HepG2 (cell line): ENCODE measurements at regions not wholly inside any gene's neighbourhood (a gene's known extent, or its start where the extent isn't known, plus 50 kb on each side); places are given as distances from the start of the nearest gene placed in this dataset.

ENCODE experiments used
- ATAC-seq: fragments of 200-7000 bp; cut with Tn5 transposase; 3 replicates; pipeline ENCODE4 v1.9.1; 2020; ENCODE audit warnings: mild to moderate bottlenecking, moderate library complexity
- BruUV-seq: library from RNA; stranded (reverse); fragments of 400-500 nt; replicated peaks from 2 replicates; lab custom pipeline; 2021; lab: Mats Ljungman, UMichigan
- CTCF ChIA-PET: fragments of 300-600 bp; formaldehyde crosslinking; extraction: SDS; loops from one replicate; lab custom pipeline; 2021; ENCODE audit warnings: low total read pairs, inconsistent platforms, low intra/inter-chr PET ratio; lab: Yijun Ruan, JAX
- POLR2A ChIA-PET: fragments of 350-600 bp; sonication (Branson Sonifier 250); formaldehyde crosslinking; loops from one replicate; lab custom pipeline; 2020; ENCODE audit warnings: antibody characterized with exemption, inconsistent platforms; lab: Yijun Ruan, JAX
- DNase-seq: peaks from one replicate; pipeline ENCODE4 v3.0.0-alpha.2; 2015; ENCODE audit warnings: low spot score
- FAIRE-seq: peaks from 3 replicates; lab custom pipeline; 2011; peaks lifted over from hg19 to GRCh38; lab: Jason Lieb, UNC
- H2AFZ ChIP-seq: one replicate; pipeline ENCODE4 v1.6.1; 2011; ENCODE audit warnings: low read length, inconsistent platforms
- H3K27ac ChIP-seq: fragments of 300-600 bp; 3 replicates; pipeline ENCODE4 v1.8.0; 2011; ENCODE audit warnings: mixed run types, mild to moderate bottlenecking, mixed read lengths, low read length, inconsistent platforms; ENCODE audit not compliant: insufficient read depth; ENCODE audit errors: extremely low read length
- H3K27me3 ChIP-seq, 2 experiments: fragments of 200-600 bp in 1 of 2; 2 replicates in 1 of 2; 3 replicates in 1 of 2; pipeline versions ENCODE4 v1.6.0 to v1.8.0; 2011; ENCODE audit warnings: low read length in 2 of 2, mild to moderate bottlenecking in 2 of 2, moderate library complexity in 2 of 2, inconsistent platforms in 1 of 2; ENCODE audit not compliant: insufficient read depth in 2 of 2, control insufficient read depth in 1 of 2
- H3K36me3 ChIP-seq, 2 experiments: fragments of 200-600 bp in 1 of 2; replicated peaks in 1 of 2; 2 replicates in 1 of 2; 3 replicates in 1 of 2; pipeline versions ENCODE4 v1.5.1 to v1.8.0; 2011; ENCODE audit warnings: low read length in 2 of 2, inconsistent platforms in 1 of 2; ENCODE audit not compliant: insufficient read depth in 2 of 2, control insufficient read depth in 1 of 2
- H3K4me1 ChIP-seq: 2 replicates; pipeline ENCODE4 v1.5.1; 2012; ENCODE audit warnings: low read length, inconsistent platforms; ENCODE audit not compliant: insufficient read depth
- H3K4me2 ChIP-seq: 2 replicates; pipeline ENCODE4 v1.6.0; 2011; ENCODE audit warnings: low read depth, low read length, inconsistent platforms
- H3K4me3 ChIP-seq, 3 experiments: fragments of 200-600 bp in 1 of 3; sonication (generic), shearing (Covaris generic) in 1 of 3; replicated peaks in 1 of 3; 2 replicates each; pipeline ENCODE4 v1.5.1; 2011 to 2016; ENCODE audit warnings: low read length in 3 of 3, inconsistent platforms in 2 of 3, low read depth in 2 of 3, mild to moderate bottlenecking in 2 of 3, control low read depth in 1 of 3, mixed read lengths in 1 of 3; ENCODE audit not compliant: insufficient read depth in 1 of 3
- H3K79me2 ChIP-seq: one replicate; pipeline ENCODE4 v1.6.1; 2011; ENCODE audit warnings: low read length, inconsistent platforms; ENCODE audit not compliant: insufficient read depth
- H3K9ac ChIP-seq: 2 replicates; pipeline ENCODE4 v1.6.0; 2011; ENCODE audit warnings: mild to moderate bottlenecking, low read depth, low read length, inconsistent platforms; ENCODE audit not compliant: insufficient read depth
- H3K9me3 ChIP-seq: 2 replicates; pipeline ENCODE4 v1.5.1; 2012; ENCODE audit warnings: mild to moderate bottlenecking, low read length
- H4K20me1 ChIP-seq: 2 replicates; pipeline ENCODE4 v1.6.0; 2011; ENCODE audit warnings: inconsistent platforms, mild to moderate bottlenecking, low read length, moderate library complexity; ENCODE audit not compliant: insufficient read depth
- CEBPZ ChIP-seq: IDR thresholded peaks from 2 replicates; pipeline ENCODE4 v1.6.1; 2012; ENCODE audit warnings: low read length, improper control_type of control experiment
- KMT2A ChIP-seq: sonication (generic); formaldehyde crosslinking; IDR thresholded peaks from 2 replicates; pipeline ENCODE4 v1.4.0; 2020; ENCODE audit warnings: missing genetic modification reagents
- NR2F6 ChIP-seq, 2 experiments: IDR thresholded peaks; 2 replicates each; pipeline ENCODE4 v1.6.1; 2016; ENCODE audit warnings: antibody characterized with exemption in 1 of 2, mild to moderate bottlenecking in 1 of 2
- PRDM15 ChIP-seq: sonication (generic); formaldehyde crosslinking; IDR thresholded peaks from 2 replicates; pipeline ENCODE4 v1.4.0; 2020; ENCODE audit warnings: missing genetic modification reagents
- TEF ChIP-seq: sonication (generic); formaldehyde crosslinking; IDR thresholded peaks from 2 replicates; pipeline ENCODE4 v1.5.0; 2020; ENCODE audit warnings: missing genetic modification reagents
- THYN1 ChIP-seq: sonication (generic); formaldehyde crosslinking; IDR thresholded peaks from 2 replicates; pipeline ENCODE4 v1.8.1; 2023; ENCODE audit warnings: low read depth, mild to moderate bottlenecking, moderate library complexity, missing genetic modification reagents, borderline replicate concordance
- USF2 ChIP-seq, 2 experiments: sonication (generic) in 1 of 2; formaldehyde crosslinking in 1 of 2; IDR thresholded peaks; 2 replicates each; pipeline versions ENCODE4 v1.5.1 to v1.6.1; 2011 to 2020; ENCODE audit warnings: borderline replicate concordance in 1 of 2, low read depth in 1 of 2, low read length in 1 of 2, mild to moderate bottlenecking in 1 of 2, missing genetic modification reagents in 1 of 2, moderate library complexity in 1 of 2
- ZBTB25 ChIP-seq: IDR thresholded peaks from 2 replicates; pipeline ENCODE4 v1.6.1; 2018; ENCODE audit warnings: missing genetic modification reagents
- ZGPAT ChIP-seq: IDR thresholded peaks from 2 replicates; pipeline ENCODE4 v1.6.1; 2016; ENCODE audit warnings: mild to moderate bottlenecking
- ZNF816 ChIP-seq: sonication (generic); formaldehyde crosslinking; IDR thresholded peaks from 2 replicates; pipeline ENCODE4 v1.8.0; 2022; ENCODE audit warnings: missing genetic modification reagents, mild to moderate bottlenecking, borderline replicate concordance
- ZSCAN30 ChIP-seq: sonication (generic); formaldehyde crosslinking; IDR thresholded peaks from 2 replicates; pipeline ENCODE4 v1.5.0; 2020; ENCODE audit warnings: mild to moderate bottlenecking, missing genetic modification reagents
- WGBS: methylation state at CpG from one replicate; pipeline ENCODE4 v1.1.6; 2017; ENCODE audit warnings: low lambda C conversion rate; 5-methylcytosine and 5-hydroxymethylcytosine counted together
- in situ Hi-C: cut with HindIII; loops from 2 replicates; pipeline ENCODE4 v1.10.0; 2017; ENCODE audit warnings: low pct_unique_long_range_greater_than_20kb; ENCODE audit not compliant: extremely low pct_ligation_motif_present
- intact Hi-C: fragments of 100-400 bp; cut with micrococcal nuclease; formaldehyde crosslinking; loops from one replicate; pipeline ENCODE4 v1.10.0; 2022; ENCODE audit not compliant: unreplicated experiment

- Histone ChIP-seq H3K4me2 (no peak overlapping the region), H3K27ac (no peak overlapping the region), H4K20me1 (no peaks in the 10 kb centered on the region), H3K9me3 (no peaks in the 10 kb centered on the region), H3K79me2 (no peaks in the 10 kb centered on the region), H3K9ac (no peak overlapping the region), H2AFZ (no peak overlapping the region), H3K36me3 (no peaks in the 10 kb centered on the region), H3K27me3 (peaks cover 2 to 22% of the 10 kb centered on the region in 2 experiments; a peak in 3 of 5 replicates), H3K4me1 (no peaks in the 10 kb centered on the region), H3K4me3 (no peak overlapping the region)
- no TSS peak for BruUV-seq
- no peak for DNase-seq
- no peak for ATAC-seq
- WGBS, result 2% methylated on average over 4 of the region's 4 CpGs
- ChIA-PET POLR2A (no interaction called here), CTCF (no interaction called here)
- no peak for FAIRE-seq
- in situ Hi-C loops (no loop called here), intact Hi-C loops (no loop called here)
- TF ChIP-seq PRDM15 (CRISPR knock-in tag), result no peak
- TF ChIP-seq THYN1 (CRISPR knock-in tag), result no peak
- TF ChIP-seq ZSCAN30, result no peak
- TF ChIP-seq NR2F6 (IDR thresholded peaks at IDR 0.05), result no peak
- TF ChIP-seq NR2F6 (CRISPR knock-in tag; IDR thresholded peaks at IDR 0.05), result no peak
- TF ChIP-seq CEBPZ, result no peak
- TF ChIP-seq USF2 (IDR thresholded peaks at IDR 0.05; ENCODE audit: low read depth, low read length), result no peak
- no peak for TF ChIP-seq USF2 (CRISPR knock-in tag; IDR thresholded peaks at IDR 0.05; ENCODE audit: borderline replicate concordance)
- TF ChIP-seq ZBTB25 (CRISPR knock-in tag), result no peak
- no peak for TF ChIP-seq TEF (CRISPR knock-in tag)
- no peak for TF ChIP-seq ZNF816
- no peak for TF ChIP-seq ZGPAT (CRISPR knock-in tag)
- TF ChIP-seq KMT2A (CRISPR knock-in tag), result no peak
These were observed 130.6 kb downstream of the URB2 start for GRCh38 chr1:229756666-229757065.
